COLO829 (cell line): ENCODE measurements at regions not wholly inside any gene's neighbourhood (a gene's known extent, or its start where the extent isn't known, plus 50 kb on each side); places are given as distances from the start of the nearest gene placed in this dataset.
"Not testable (repeated sequence)": the region's sequence is repeated elsewhere in the genome, so short reads cannot be mapped to it uniquely, and the experiment has no call there.

Experiments used
- DNase-seq: peaks from one replicate; pipeline ENCODE4 v3.0.0; 2012; ENCODE audit warnings: low spot score

GRCh38 chrX:41003506-41004270 lies 81.6 kb upstream of the USP9X start:
- no peak for DNase-seq

- no peak for DNase-seq
Measured at GRCh38 chrX:41005445-41005992, 79.7 kb upstream of the USP9X start.

GRCh38 chrX:41009850-41010846 lies 75.1 kb upstream of the USP9X start:
- peak; percentile 47 for DNase-seq

GRCh38 chrX:41014776-41015360 lies 70.4 kb upstream of the USP9X start:
- no peak for DNase-seq

GRCh38 chrX:41017785-41018184 lies 67.5 kb upstream of the USP9X start:
- not testable (repeated sequence) for DNase-seq

GRCh38 chrX:41018391-41019040 lies 66.7 kb upstream of the USP9X start:
- DNase-seq, result not testable (repeated sequence)

GRCh38 chrX:41019041-41019392 lies 66.2 kb upstream of the USP9X start:
- no peak for DNase-seq

- peak; percentile 27 for DNase-seq
Measured at GRCh38 chrX:41022566-41022965, 62.7 kb upstream of the USP9X start.

GRCh38 chrX:41023098-41023497 lies 62.1 kb upstream of the USP9X start:
- no peak for DNase-seq

- DNase-seq, result not testable (repeated sequence)
Measured at GRCh38 chrX:41024335-41024734, 60.9 kb upstream of the USP9X start.

- no peak for DNase-seq
Measured at GRCh38 chrX:41024755-41025154, 60.5 kb upstream of the USP9X start.

- no peak for DNase-seq
Measured at GRCh38 chrX:41025926-41026701, 59.1 kb upstream of the USP9X start.

GRCh38 chrX:41026702-41027078 lies 58.6 kb upstream of the USP9X start:
- no peak for DNase-seq

- DNase-seq, result no peak
Measured at GRCh38 chrX:41029332-41029731, 55.9 kb upstream of the USP9X start.

GRCh38 chrX:41031256-41031967 lies 53.8 kb upstream of the USP9X start:
- no peak for DNase-seq

GRCh38 chrX:41033299-41033698 lies 51.9 kb upstream of the USP9X start:
- DNase-seq, result no peak

GRCh38 chrX:41034902-41035301 lies 50.3 kb upstream of the USP9X start:
- not testable (repeated sequence) for DNase-seq
